GM21515 (cell line): ENCODE measurements at regions not wholly inside any gene's neighbourhood (a gene's known extent, or its start where the extent isn't known, plus 50 kb on each side); places are given as distances from the start of the nearest gene placed in this dataset.
"Not testable (repeated sequence)": the region's sequence is repeated elsewhere in the genome, so short reads cannot be mapped to it uniquely, and the experiment has no call there.

Source experiments
- ATAC-seq: cut with Tn5 transposase; IDR thresholded peaks from one replicate; pipeline ENCODE4 v1.9.1; 2021; ENCODE audit not compliant: unreplicated experiment

DNA sequence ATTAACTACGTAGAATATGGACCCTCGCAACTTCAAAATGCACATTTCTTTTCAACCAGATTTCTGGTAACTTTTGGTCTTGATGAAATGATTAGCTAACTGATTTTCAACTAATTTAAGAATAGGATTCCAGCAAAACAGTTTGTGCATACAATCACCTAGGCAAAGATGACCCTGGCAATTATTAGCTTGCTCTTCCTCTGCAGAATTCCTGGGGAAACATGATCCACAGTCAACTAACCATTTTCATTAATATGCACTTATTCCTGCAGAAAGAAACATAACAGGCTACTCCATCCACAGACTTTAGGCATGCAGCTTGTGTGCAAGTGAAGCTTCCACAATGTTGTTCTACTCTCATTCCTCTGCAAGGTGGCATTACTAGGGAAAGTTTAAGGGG, 1150.8 kb upstream of the FANCL start:
- ATAC-seq = no peak

DNA sequence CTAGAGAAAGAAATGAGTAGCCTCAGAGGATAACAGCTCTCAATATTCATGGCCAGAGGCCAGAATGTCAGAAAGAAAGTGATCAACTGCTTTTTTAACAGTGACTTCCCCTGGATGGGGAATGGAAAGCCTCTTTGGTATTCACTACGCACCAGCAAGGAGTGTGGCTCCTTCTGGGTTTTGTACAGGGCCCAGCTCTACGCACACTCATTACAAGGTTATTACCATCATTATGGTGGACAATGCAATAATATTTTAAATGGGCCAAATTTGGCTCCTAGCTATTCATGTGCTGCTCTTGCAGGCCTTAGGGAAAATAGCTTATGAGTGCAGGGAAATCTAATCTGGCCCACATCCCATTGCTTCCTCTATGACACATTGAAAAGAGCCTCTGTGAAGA, 1149.5 kb upstream of the FANCL start:
- no peak for ATAC-seq

DNA sequence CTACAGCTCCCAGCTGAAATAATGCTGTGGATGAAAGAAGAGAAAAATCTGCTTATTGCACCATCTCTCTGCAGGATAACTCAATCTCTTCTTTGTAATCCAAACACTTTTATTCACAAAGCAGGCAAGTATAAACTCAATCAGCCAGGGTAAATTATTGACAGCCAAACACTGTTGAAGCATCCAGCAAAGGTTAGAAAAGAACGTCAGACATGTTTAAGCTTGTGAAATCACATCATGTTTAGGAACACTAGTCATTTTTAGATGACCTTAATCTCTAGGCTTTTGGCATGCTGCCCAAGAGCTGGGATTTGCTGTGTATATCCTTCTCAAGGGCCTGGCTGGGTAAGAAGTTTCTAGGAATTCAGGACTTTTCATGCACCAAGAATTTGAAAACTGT, 1148.1 kb upstream of the FANCL start:
- no peak for ATAC-seq

DNA sequence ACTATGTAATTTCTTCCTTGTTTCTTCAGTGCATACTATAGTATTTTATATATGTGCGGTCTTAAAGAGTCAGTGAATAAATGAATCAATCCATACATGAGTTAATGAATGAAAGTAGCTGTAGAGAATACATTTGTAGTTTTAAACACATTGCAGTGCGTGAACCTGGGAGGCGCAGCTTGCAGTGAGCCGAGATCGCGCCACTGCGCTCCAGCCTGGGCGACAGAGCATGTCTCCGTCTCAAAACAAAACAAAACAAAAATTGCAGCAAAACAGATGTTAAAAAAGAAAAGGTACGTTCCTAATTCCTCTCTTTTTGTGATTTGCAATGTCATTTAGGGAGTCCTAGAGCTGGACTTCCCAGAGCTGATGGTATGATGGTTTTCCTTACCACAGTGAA, 1144.8 kb upstream of the FANCL start:
- no peak for ATAC-seq

DNA sequence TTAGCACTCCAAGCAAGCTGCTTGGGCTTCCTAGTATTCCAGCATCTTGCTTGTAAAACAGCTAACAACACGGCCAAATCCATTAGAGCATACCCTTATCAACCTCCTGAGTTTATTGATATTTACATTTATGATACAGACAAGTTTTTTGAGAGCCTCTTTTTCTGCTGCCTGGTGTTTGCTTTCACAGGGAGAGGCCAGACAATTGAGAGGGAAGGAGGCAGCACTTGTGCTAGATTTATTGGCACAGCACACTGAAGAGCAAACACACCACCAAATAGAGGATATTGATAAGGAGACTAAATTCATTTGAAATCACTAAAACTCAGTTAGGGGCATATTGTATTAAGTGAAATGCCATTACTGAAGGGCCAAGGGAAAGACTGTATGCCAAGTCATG, 1142.3 kb upstream of the FANCL start:
- no peak for ATAC-seq

GRCh38 chr2:59378127-59378526, 1137.0 kb upstream of the FANCL start:
- ATAC-seq = no peak

- no peak for ATAC-seq
Observed at GRCh38 chr2:59366288-59366687, 1125.2 kb upstream of the FANCL start.

DNA sequence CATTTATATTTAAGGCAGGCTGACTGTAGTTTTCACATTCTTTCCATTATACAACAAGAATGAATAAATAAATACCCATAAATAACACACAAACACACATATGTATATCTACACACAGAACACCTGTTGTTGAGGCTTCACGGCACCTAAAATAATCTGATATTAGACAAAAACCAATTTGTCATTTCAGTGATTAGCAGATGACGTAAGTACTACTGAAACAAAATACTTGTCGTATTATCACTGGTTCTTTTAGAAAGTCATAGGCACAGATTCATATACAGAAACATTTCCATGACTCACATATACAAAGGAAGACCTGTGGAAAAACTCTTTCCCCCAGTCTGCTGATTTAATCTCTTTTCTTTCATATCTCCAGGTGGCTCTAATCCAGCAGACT, 1113.4 kb upstream of the FANCL start:
- ATAC-seq = no peak

DNA sequence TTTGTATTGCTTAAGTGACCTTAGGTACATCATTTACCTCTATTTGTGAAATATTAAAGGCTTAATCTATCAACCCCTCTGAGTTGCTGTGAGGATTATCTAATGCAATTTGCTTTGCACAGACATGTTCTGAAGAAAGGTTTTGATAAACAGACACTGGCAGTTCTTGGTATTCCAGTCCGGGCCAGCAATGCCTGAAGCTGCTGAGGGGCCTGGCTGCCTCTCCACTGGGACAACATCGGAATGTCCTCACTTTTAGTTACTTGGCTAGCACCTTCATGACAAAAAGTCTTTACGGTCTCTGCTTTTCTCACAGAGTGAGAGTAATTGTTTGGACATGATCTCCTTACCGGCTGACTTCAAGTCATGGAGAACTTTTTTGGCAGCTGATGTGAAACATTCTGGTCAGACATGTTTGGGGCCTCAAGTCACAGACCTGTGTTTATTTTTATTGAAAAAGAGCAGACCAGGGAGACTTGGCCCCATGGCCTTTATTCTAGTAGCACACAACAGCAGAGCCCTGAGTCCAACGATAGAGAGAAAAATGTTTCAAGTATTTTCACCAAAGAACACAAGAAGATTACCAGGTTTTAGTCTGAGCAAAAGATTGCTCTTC, 1112.3 kb upstream of the FANCL start:
- ATAC-seq = no peak

- ATAC-seq = no peak
Observed at GRCh38 chr2:59342166-59342565, 1101.0 kb upstream of the FANCL start.

DNA sequence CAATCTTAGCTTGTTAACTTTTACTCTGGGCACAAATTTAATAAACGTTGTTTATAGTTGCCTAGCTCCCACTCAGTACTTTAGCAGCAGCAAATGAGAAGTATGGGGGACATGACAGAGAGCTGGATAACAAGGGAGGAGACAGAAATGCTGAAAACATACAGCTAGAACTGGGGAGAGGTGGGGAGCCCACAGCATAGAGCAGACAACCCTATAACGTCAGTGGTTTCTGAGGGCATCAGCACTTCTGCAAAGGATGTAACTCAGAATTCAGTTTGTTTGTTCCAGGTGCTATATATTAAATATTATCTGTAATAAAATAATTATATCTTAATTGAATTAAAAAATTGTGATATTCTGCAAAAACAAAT, 1098.7 kb upstream of the FANCL start:
- no peak for ATAC-seq

GRCh38 chr2:59339121-59339836, 1098.2 kb upstream of the FANCL start:
- ATAC-seq = no peak

DNA sequence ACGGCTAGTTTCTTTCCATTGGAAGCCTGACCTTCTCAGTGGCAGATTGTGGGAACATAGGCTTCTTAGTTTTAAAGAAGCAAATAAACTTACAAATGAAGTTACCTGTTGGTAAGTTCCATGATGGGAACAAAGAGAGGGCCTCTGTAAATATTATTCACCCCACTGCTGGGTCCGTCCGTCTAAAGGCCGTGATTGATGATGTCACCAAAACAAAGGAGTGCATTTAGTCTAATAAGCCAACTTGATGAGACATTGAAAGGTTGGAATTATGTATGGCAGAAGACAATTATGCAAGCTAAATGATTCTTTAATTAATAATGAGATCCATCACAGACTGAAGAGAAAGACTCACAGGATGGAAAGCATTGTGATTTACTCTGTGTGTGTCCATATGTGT, 1091.9 kb upstream of the FANCL start:
- no peak for ATAC-seq

- not testable (repeated sequence) for ATAC-seq
Observed at GRCh38 chr2:59326581-59327365, 1085.6 kb upstream of the FANCL start.

- ATAC-seq = no peak
Observed at GRCh38 chr2:59322870-59323269, 1081.7 kb upstream of the FANCL start.

- ATAC-seq = no peak
Observed at GRCh38 chr2:59322005-59322404, 1080.9 kb upstream of the FANCL start.

- no peak for ATAC-seq
Observed at GRCh38 chr2:59314031-59314766, 1073.1 kb upstream of the FANCL start.

DNA sequence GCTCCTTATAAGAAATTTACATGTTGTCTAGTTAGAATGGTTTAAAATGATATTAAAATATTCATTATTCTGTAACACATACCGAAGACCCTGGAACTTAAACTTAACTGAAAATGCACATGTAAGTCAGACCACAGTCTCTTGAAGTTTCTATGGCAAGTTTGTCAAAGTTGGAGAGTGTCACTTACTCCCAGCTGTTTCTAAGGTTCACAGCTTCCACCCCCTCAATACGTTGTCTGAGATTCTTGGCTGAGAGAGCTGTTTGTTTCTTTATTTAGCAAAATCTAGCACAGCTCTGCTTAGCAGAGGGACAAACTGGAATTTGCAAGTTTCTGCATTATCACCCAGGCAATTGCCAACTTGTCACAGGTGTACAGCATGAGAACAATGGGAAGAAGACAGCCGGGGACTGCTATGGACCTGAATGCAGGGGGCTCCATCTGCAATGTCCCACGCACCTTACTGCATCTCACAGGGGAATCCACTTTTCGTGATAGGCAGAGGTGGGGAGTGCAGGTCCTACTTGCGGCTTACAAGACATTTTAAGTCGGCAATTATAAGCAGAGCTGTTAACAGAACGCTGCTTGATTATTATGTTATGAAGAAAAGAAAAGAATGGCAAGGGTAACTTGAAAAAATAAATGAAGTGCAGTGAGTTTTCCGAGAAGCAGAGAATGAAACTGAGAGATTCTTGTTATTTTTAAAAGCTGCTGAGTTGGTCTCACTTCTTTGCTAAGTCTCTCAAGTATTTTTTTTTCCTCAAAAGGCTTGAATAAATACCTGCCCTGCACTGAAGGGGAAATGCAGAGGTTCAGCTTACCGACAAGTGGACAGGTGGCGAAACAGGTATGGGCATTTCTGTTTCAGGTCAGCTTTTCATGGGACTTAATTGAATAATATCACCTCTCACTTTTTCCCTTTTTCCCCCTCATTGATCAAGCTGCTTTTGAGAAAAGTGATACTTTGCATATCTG, 1072.1 kb upstream of the FANCL start:
- ATAC-seq = no peak

DNA sequence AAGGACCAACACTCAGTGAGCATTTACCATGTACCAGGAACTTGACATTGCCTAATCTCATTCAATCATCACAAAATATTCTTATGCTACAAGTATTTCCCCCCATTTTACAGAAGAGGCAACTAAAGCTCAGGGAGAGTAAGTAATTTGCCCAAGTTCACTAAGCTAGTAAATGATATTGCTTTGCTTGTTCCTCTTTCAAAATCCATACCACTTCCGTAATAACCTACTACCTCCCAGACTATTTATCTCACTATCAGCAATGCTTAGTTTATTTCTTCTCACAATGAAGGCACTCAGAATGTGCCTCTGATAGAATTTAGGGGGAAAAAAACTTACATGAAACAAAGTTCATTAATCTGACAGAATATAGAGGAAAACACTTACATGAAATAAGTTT, 1070.9 kb upstream of the FANCL start:
- ATAC-seq = no peak

DNA sequence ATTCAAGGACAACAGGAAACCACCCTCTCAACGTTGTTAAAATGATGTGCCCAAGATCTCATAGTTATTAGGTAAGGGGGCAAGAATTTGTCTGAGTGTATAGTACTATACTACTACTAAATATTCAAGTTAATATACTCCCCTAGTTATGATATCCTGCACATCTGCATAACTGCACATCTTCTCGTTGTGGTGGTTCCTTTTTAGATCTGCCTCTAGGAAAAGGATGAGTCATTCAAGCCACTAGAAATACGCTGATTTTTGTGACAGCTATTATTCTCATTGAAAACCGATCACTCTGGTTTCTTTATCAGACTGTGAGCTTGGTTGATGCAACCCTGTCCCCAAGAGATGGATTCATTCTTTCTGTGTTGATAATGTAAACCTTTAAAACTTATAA, 1067.0 kb upstream of the FANCL start:
- ATAC-seq = no peak
